Common myeloid progenitor, CD34-positive (primary cell): ENCODE measurements at regions not wholly inside any gene's neighbourhood (a gene's known extent, or its start where the extent isn't known, plus 50 kb on each side); places are given as distances from the start of the nearest gene placed in this dataset.
A peak's percentile ranks its signal among the peaks of the same experiment; 100 is the strongest.

ENCODE experiments used
- CTCF ChIA-PET: fragments of 350-600 bp; sonication (Branson Sonifier 250); formaldehyde crosslinking; loops from one replicate; lab custom pipeline; 2021; ENCODE audit warnings: antibody characterized with exemption; lab: Charles Lee
- POLR2A ChIA-PET: fragments of 350-600 bp; sonication (Branson Sonifier 250); formaldehyde crosslinking; loops from one replicate; lab custom pipeline; 2021; ENCODE audit warnings: antibody characterized with exemption; lab: Charles Lee
- DNase-seq, 3 donors: peaks; one replicate each; pipeline versions ENCODE4 v3.0.0 to v3.0.0-alpha.2; 2013
- H3K27ac ChIP-seq, 2 experiments: 1 replicate in 1 of 2; 2 replicates in 1 of 2; pipeline ENCODE4 v1.7.0; 2013; ENCODE audit warnings: inconsistent platforms in 2 of 2, low read length in 2 of 2, mild to moderate bottlenecking in 2 of 2, low read depth in 1 of 2, moderate library complexity in 1 of 2; ENCODE audit not compliant: severe bottlenecking in 2 of 2, insufficient read depth in 1 of 2, poor library complexity in 1 of 2
- H3K27me3 ChIP-seq, 5 experiments: replicated peaks in 2 of 5; 1 replicate in 3 of 5; 2 replicates in 2 of 5; pipeline versions ENCODE4 v1.6.1 to v1.7.0; 2013; ENCODE audit warnings: low read length in 4 of 5, mild to moderate bottlenecking in 2 of 5, moderate library complexity in 2 of 5, inconsistent platforms in 1 of 5; ENCODE audit not compliant: insufficient read depth in 5 of 5, control insufficient read depth in 4 of 5
- H3K36me3 ChIP-seq, 4 experiments: 1 replicate in 2 of 4; 2 replicates in 2 of 4; pipeline versions ENCODE4 v1.6.1 to v1.7.0; 2013; ENCODE audit warnings: low read length in 3 of 4, control low read depth in 1 of 4, mild to moderate bottlenecking in 1 of 4; ENCODE audit not compliant: control insufficient read depth in 4 of 4, insufficient read depth in 4 of 4
- H3K4me1 ChIP-seq, 4 experiments: 1 replicate in 3 of 4; 2 replicates in 1 of 4; pipeline versions ENCODE4 v1.6.1 to v1.7.1; 2013; ENCODE audit warnings: low read length in 3 of 4, mild to moderate bottlenecking in 3 of 4, control low read depth in 1 of 4, inconsistent platforms in 1 of 4, moderate library complexity in 1 of 4; ENCODE audit not compliant: control insufficient read depth in 4 of 4, insufficient read depth in 4 of 4; ENCODE audit errors: control extremely low read depth in 1 of 4
- H3K4me3 ChIP-seq, 7 experiments: 1 replicate in 4 of 7; 2 replicates in 3 of 7; pipeline versions ENCODE4 v1.5.1 to v1.7.0; 2013; ENCODE audit warnings: mild to moderate bottlenecking in 7 of 7, low read length in 6 of 7, moderate library complexity in 6 of 7, inconsistent platforms in 2 of 7, low read depth in 2 of 7, control low read depth in 1 of 7; ENCODE audit not compliant: insufficient read depth in 4 of 7, control insufficient read depth in 1 of 7; ENCODE audit errors: extremely low read depth in 1 of 7
- H3K9me3 ChIP-seq, 5 experiments: 1 replicate in 4 of 5; 2 replicates in 1 of 5; pipeline versions ENCODE4 v1.6.1 to v1.7.1; 2013; ENCODE audit warnings: low read length in 4 of 5, mild to moderate bottlenecking in 2 of 5, inconsistent platforms in 1 of 5, low read depth in 1 of 5, moderate library complexity in 1 of 5; ENCODE audit not compliant: control insufficient read depth in 4 of 5, insufficient read depth in 2 of 5; ENCODE audit errors: control extremely low read depth in 1 of 5
- WGBS: methylation state at CpG from one replicate; pipeline ENCODE4 v1.1.5; 2013; ENCODE audit not compliant: insufficient coverage; 5-methylcytosine and 5-hydroxymethylcytosine counted together

- DNase-seq: no peak
- Histone ChIP-seq H3K27me3 (no peaks in the 10 kb centered on the region), H3K9me3 (peaks cover 0 to 4% (median 0%) of the 10 kb centered on the region in 5 experiments), H3K36me3 (no peaks in the 10 kb centered on the region), H3K4me3 (no peak overlapping the region), H3K27ac (no peak overlapping the region), H3K4me1 (no peaks in the 10 kb centered on the region)
- POLR2A ChIA-PET: no interaction called here
- CTCF ChIA-PET: no interaction called here
- 92% methylated on average over 5 of the region's 5 CpGs for WGBS
These were observed 160.5 kb upstream of the GHITM start for GRCh38 chr10:83978681-83979383.

GRCh38 chr10:83982812-83983211, 156.5 kb upstream of the GHITM start:
- WGBS: 63% methylated on average over 1 of the region's 1 CpG
- no peaks in the 10 kb centered on the region for H3K9me3 ChIP-seq
- H3K27ac ChIP-seq: no peak overlapping the region
- POLR2A ChIA-PET: no interaction called here
- no peaks in the 10 kb centered on the region for H3K36me3 ChIP-seq
- no peaks in the 10 kb centered on the region for H3K27me3 ChIP-seq
- CTCF ChIA-PET: no interaction called here
- DNase-seq: peak in 1 of 3 donors; percentile 38
- no peaks in the 10 kb centered on the region for H3K4me1 ChIP-seq
- H3K4me3 ChIP-seq: no peak overlapping the region

- no peak for DNase-seq
- H3K4me1 ChIP-seq: no peaks in the 10 kb centered on the region
- no peaks in the 10 kb centered on the region for H3K36me3 ChIP-seq
- no peaks in the 10 kb centered on the region for H3K9me3 ChIP-seq
- WGBS: no CpG with 5 or more reads among the region's 4 CpGs
- no peak overlapping the region for H3K4me3 ChIP-seq
- ChIA-PET POLR2A (no interaction called here), CTCF (no interaction called here)
- H3K27me3 ChIP-seq: no peaks in the 10 kb centered on the region
- no peak overlapping the region for H3K27ac ChIP-seq
These were observed 155.6 kb upstream of the GHITM start for GRCh38 chr10:83983578-83984255.

- POLR2A ChIA-PET: no interaction called here
- CTCF ChIA-PET: no interaction called here
- DNase-seq: no peak
- Histone ChIP-seq H3K36me3 (no peaks in the 10 kb centered on the region), H3K4me3 (no peak overlapping the region), H3K27me3 (no peaks in the 10 kb centered on the region), H3K27ac (no peak overlapping the region), H3K9me3 (no peaks in the 10 kb centered on the region), H3K4me1 (no peaks in the 10 kb centered on the region)
These were observed 155.1 kb upstream of the GHITM start for GRCh38 chr10:83984256-83984640.

- ChIA-PET POLR2A (no interaction called here), CTCF (no interaction called here)
- DNase-seq: no peak
- Histone ChIP-seq H3K36me3 (no peaks in the 10 kb centered on the region), H3K4me3 (no peak overlapping the region), H3K4me1 (peaks cover 0 to 5% (median 0%) of the 10 kb centered on the region in 4 experiments), H3K27ac (no peak overlapping the region), H3K27me3 (no peaks in the 10 kb centered on the region), H3K9me3 (no peaks in the 10 kb centered on the region)
- WGBS: 100% methylated on average over 1 of the region's 1 CpG
These were observed 152.5 kb upstream of the GHITM start for GRCh38 chr10:83986800-83987199.

- CTCF ChIA-PET: no interaction called here
- POLR2A ChIA-PET: no interaction called here
These were observed 152.1 kb upstream of the GHITM start for GRCh38 chr10:83987216-83987615.

GRCh38 chr10:83988435-83988834, 150.9 kb upstream of the GHITM start:
- no peak overlapping the region for H3K4me3 ChIP-seq
- no peaks in the 10 kb centered on the region for H3K36me3 ChIP-seq
- POLR2A ChIA-PET: no interaction called here
- CTCF ChIA-PET: no interaction called here
- H3K27ac ChIP-seq: no peak overlapping the region
- H3K27me3 ChIP-seq: no peaks in the 10 kb centered on the region
- no CpG with 5 or more reads among the region's 1 CpG for WGBS
- DNase-seq: no peak
- no peaks in the 10 kb centered on the region for H3K9me3 ChIP-seq
- H3K4me1 ChIP-seq: peaks cover 0 to 10% (median 1%) of the 10 kb centered on the region in 4 experiments

More at GRCh38 chr10:83987216-83987615, 152.1 kb upstream of the GHITM start:
- Histone ChIP-seq H3K4me3 (no peak overlapping the region), H3K36me3 (no peaks in the 10 kb centered on the region), H3K9me3 (no peaks in the 10 kb centered on the region), H3K4me1 (peaks cover 0 to 8% (median under 1%) of the 10 kb centered on the region in 4 experiments), H3K27me3 (no peaks in the 10 kb centered on the region), H3K27ac (no peak overlapping the region)
- DNase-seq: no peak
- WGBS: 100% methylated on average over 1 of the region's 1 CpG
